Panc1 (cell line): ENCODE measurements at regions not wholly inside any gene's neighbourhood (a gene's known extent, or its start where the extent isn't known, plus 50 kb on each side); places are given as distances from the start of the nearest gene placed in this dataset.

Experiments used
- ATAC-seq: fragments of 200-7000 bp; cut with Tn5 transposase; 2 replicates; pipeline ENCODE4 v1.9.1; 2020; ENCODE audit warnings: mild to moderate bottlenecking, moderate library complexity
- BruUV-seq: library from RNA; stranded (reverse); fragments of 400-500 nt; replicated peaks from 2 replicates; lab custom pipeline; 2021; lab: Mats Ljungman, UMichigan
- CTCF ChIA-PET: fragments of 300-600 bp; sonication (Branson Sonifier 250); formaldehyde crosslinking; loops from one replicate; lab custom pipeline; 2022; ENCODE audit warnings: antibody characterized with exemption; lab: Charles Lee
- POLR2A ChIA-PET: fragments of 300-600 bp; sonication (Branson Sonifier 250); formaldehyde crosslinking; loops from one replicate; lab custom pipeline; 2022; ENCODE audit warnings: antibody characterized with exemption; lab: Charles Lee
- DNase-seq: peaks from one replicate; pipeline ENCODE4 v3.0.0-alpha.2; 2010; ENCODE audit warnings: low read depth, low spot score
- H3K27ac ChIP-seq: 2 replicates; pipeline ENCODE4 v1.5.1; 2011; ENCODE audit warnings: mild to moderate bottlenecking, low read length, inconsistent platforms
- H3K27me3 ChIP-seq: fragments of 200-500 bp; sonication (Bioruptor generic); 2 replicates; pipeline ENCODE4 v1.6.0; 2014; ENCODE audit warnings: low read length, inconsistent platforms; ENCODE audit not compliant: control insufficient read depth, insufficient read depth
- H3K36me3 ChIP-seq: fragments of 200-500 bp; sonication (Bioruptor generic); 2 replicates; pipeline ENCODE4 v1.5.1; 2014; ENCODE audit warnings: inconsistent platforms, mild to moderate bottlenecking, low read length, moderate library complexity; ENCODE audit not compliant: control insufficient read depth, insufficient read depth
- H3K4me1 ChIP-seq: 2 replicates; pipeline ENCODE4 v1.5.1; 2011; ENCODE audit warnings: inconsistent platforms, mild to moderate bottlenecking, low read length, moderate library complexity; ENCODE audit not compliant: control insufficient read depth, insufficient read depth
- H3K4me3 ChIP-seq, 2 experiments: 2 replicates each; pipeline ENCODE4 v1.5.1; 2011 to 2012; ENCODE audit warnings: low read depth in 2 of 2, low read length in 2 of 2, mild to moderate bottlenecking in 2 of 2, inconsistent platforms in 1 of 2, moderate library complexity in 1 of 2
- H3K9me3 ChIP-seq: fragments of 200-500 bp; sonication (Bioruptor generic); 2 replicates; pipeline ENCODE4 v1.5.1; 2014; ENCODE audit warnings: low read depth, mild to moderate bottlenecking, inconsistent platforms, low read length, moderate library complexity; ENCODE audit not compliant: control insufficient read depth, insufficient read depth
- POLR2AphosphoS5 ChIP-seq: IDR thresholded peaks from 2 replicates; pipeline ENCODE4 v1.6.1; 2012; ENCODE audit warnings: mild to moderate bottlenecking, low read depth, low read length, moderate library complexity
- SIN3A ChIP-seq: IDR thresholded peaks from 2 replicates; pipeline ENCODE4 v1.6.1; 2012; ENCODE audit warnings: low read depth, mild to moderate bottlenecking, low read length, moderate library complexity, borderline replicate concordance; ENCODE audit not compliant: insufficient read depth
- TCF7L2 ChIP-seq: IDR thresholded peaks from 2 replicates; pipeline ENCODE4 v1.6.1; 2011; ENCODE audit warnings: mild to moderate bottlenecking, low read depth, low read length, inconsistent platforms
- in situ Hi-C: cut with HindIII; loops from 2 replicates; pipeline ENCODE4 v1.10.0; 2016; ENCODE audit warnings: low sequenced_read_pairs, low pct_unique_long_range_greater_than_20kb
- intact Hi-C: fragments of 100-400 bp; cut with micrococcal nuclease; formaldehyde crosslinking; loops from one replicate; pipeline ENCODE4 v1.10.0; 2022; ENCODE audit not compliant: unreplicated experiment
- TF ChIP-seq, protein P1 (sequence below), 2 experiments: IDR thresholded peaks; 2 replicates each; pipeline ENCODE4 v1.6.1; 2011 to 2012; ENCODE audit warnings: low read depth in 2 of 2, control low read depth in 1 of 2, low read length in 1 of 2, mild to moderate bottlenecking in 1 of 2, moderate library complexity in 1 of 2; ENCODE audit not compliant: insufficient read depth in 1 of 2
- TF ChIP-seq, protein P2 (sequence below): fragments of 450-650 bp; IDR thresholded peaks from 2 replicates; pipeline ENCODE4 v1.5.1; 2017; ENCODE audit warnings: mild to moderate bottlenecking

DNA sequence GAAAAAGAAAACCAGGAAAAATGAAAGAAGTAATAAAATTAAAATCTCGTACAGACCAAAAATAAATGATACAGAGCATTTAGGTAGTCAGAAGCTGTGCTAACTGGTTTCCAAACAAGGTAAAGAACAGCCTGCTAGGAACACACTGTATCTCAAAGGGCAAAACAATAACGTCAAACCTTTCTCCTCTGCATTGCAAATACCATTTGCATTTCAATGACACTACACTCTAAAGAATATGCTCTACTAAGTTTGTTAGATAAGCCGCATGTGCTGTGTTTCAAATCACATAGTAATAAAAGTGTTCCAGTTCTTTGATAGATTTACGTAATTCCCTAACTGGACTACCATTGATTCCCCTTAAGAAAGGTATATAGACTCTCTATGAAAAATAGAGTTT lies 648.8 kb downstream of the PLA2G4A start:
- DNase-seq (no peak), ATAC-seq (no peak)
- TF ChIP-seq, protein P1, sequence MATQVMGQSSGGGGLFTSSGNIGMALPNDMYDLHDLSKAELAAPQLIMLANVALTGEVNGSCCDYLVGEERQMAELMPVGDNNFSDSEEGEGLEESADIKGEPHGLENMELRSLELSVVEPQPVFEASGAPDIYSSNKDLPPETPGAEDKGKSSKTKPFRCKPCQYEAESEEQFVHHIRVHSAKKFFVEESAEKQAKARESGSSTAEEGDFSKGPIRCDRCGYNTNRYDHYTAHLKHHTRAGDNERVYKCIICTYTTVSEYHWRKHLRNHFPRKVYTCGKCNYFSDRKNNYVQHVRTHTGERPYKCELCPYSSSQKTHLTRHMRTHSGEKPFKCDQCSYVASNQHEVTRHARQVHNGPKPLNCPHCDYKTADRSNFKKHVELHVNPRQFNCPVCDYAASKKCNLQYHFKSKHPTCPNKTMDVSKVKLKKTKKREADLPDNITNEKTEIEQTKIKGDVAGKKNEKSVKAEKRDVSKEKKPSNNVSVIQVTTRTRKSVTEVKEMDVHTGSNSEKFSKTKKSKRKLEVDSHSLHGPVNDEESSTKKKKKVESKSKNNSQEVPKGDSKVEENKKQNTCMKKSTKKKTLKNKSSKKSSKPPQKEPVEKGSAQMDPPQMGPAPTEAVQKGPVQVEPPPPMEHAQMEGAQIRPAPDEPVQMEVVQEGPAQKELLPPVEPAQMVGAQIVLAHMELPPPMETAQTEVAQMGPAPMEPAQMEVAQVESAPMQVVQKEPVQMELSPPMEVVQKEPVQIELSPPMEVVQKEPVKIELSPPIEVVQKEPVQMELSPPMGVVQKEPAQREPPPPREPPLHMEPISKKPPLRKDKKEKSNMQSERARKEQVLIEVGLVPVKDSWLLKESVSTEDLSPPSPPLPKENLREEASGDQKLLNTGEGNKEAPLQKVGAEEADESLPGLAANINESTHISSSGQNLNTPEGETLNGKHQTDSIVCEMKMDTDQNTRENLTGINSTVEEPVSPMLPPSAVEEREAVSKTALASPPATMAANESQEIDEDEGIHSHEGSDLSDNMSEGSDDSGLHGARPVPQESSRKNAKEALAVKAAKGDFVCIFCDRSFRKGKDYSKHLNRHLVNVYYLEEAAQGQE (IDR thresholded peaks at IDR 0.05; ENCODE audit: insufficient read depth in 1 of 2, low read depth in 2 of 2, low read length in 1 of 2): no peak
- no peak for TF ChIP-seq POLR2AphosphoS5
- TF ChIP-seq TCF7L2: no peak
- TF ChIP-seq SIN3A: no peak
- TF ChIP-seq, protein P2, sequence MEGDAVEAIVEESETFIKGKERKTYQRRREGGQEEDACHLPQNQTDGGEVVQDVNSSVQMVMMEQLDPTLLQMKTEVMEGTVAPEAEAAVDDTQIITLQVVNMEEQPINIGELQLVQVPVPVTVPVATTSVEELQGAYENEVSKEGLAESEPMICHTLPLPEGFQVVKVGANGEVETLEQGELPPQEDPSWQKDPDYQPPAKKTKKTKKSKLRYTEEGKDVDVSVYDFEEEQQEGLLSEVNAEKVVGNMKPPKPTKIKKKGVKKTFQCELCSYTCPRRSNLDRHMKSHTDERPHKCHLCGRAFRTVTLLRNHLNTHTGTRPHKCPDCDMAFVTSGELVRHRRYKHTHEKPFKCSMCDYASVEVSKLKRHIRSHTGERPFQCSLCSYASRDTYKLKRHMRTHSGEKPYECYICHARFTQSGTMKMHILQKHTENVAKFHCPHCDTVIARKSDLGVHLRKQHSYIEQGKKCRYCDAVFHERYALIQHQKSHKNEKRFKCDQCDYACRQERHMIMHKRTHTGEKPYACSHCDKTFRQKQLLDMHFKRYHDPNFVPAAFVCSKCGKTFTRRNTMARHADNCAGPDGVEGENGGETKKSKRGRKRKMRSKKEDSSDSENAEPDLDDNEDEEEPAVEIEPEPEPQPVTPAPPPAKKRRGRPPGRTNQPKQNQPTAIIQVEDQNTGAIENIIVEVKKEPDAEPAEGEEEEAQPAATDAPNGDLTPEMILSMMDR: no peak
- BruUV-seq: no TSS peak
- Histone ChIP-seq H3K27me3 (no peaks in the 10 kb centered on the region), H3K4me1 (no peaks in the 10 kb centered on the region), H3K36me3 (no peaks in the 10 kb centered on the region), H3K4me3 (no peak overlapping the region), H3K9me3 (no peaks in the 10 kb centered on the region), H3K27ac (no peak overlapping the region)
- ChIA-PET CTCF (no interaction called here), POLR2A (no interaction called here)
- in situ Hi-C loops: no loop called here
- intact Hi-C loops: loop anchor here (5.0 kb wide), 1 partner anchor 135 kb away; no protein-coding TSS in a partner anchor

DNA sequence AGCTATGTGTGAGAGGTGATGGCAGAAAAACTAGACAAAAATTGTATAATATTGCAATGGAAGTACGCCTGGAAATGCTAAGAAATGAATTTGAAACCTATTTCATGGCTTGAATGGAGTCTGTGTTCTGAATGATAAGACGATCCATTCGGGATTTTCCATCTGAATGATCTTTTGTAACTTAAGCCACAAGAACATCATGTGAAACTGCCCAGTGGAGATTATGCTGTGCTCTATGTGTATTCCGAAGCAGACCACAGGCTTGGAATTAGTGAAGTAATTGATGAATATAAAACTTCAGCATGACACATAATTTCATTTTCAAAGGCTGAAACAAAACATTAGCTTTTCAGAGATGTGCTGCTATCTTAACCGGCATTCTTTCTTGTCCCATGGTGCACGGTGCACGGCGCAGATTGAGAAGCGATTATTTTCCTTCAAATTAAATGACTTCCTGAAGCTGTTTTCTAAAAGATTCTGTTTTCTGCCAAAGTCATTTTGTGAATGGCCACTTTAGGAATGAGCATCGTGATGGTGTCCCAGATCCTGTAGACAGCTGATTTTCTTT lies 652.9 kb downstream of the PLA2G4A start:
- BruUV-seq: no TSS peak
- CTCF ChIA-PET: interaction anchor here (0.6 kb wide), 1 partner anchor 314 kb away, joined by 4 read pairs; no protein-coding TSS in a partner anchor
- in situ Hi-C loops (no loop called here), intact Hi-C loops (no loop called here)
- Histone ChIP-seq H3K4me1 (no peaks in the 10 kb centered on the region), H3K9me3 (no peaks in the 10 kb centered on the region), H3K27me3 (no peaks in the 10 kb centered on the region), H3K27ac (no peak overlapping the region), H3K4me3 (no peak overlapping the region), H3K36me3 (no peaks in the 10 kb centered on the region)
- POLR2A ChIA-PET: interaction anchor here (0.7 kb wide), 1 partner anchor 588 kb away, joined by 4 read pairs; no protein-coding TSS in a partner anchor
- DNase-seq (no peak), ATAC-seq (no peak)
- TF ChIP-seq, protein P2: no peak
- no peak for TF ChIP-seq SIN3A
- no peak for TF ChIP-seq POLR2AphosphoS5
